ENCODE measurements at regions not wholly inside any gene's neighbourhood (a gene's known extent, or its start where the extent isn't known, plus 50 kb on each side); places are given as distances from the start of the nearest gene placed in this dataset.
"Not testable (repeated sequence)": the region's sequence is repeated elsewhere in the genome, so short reads cannot be mapped to it uniquely, and the experiment has no call there.

GRCh38 chr1:222060210-222060916 is 318.5 kb upstream of the DUSP10 start:
- DNase-seq, result no peak

- DNase-seq, result no peak
These were observed 316.4 kb upstream of the DUSP10 start for GRCh38 chr1:222058249-222058648.

GRCh38 chr1:222057162-222057561 is 315.3 kb upstream of the DUSP10 start:
- no peak for DNase-seq

- DNase-seq, result no peak
These were observed 312.5 kb upstream of the DUSP10 start for GRCh38 chr1:222054416-222054815.

- DNase-seq, result no peak
These were observed 312.0 kb upstream of the DUSP10 start for GRCh38 chr1:222053790-222054294.

GRCh38 chr1:222051311-222051710 is 309.4 kb upstream of the DUSP10 start:
- not testable (repeated sequence) for DNase-seq

- not testable (repeated sequence) for DNase-seq
These were observed 307.8 kb upstream of the DUSP10 start for GRCh38 chr1:222049661-222050060.

GRCh38 chr1:222049176-222049575 is 307.3 kb upstream of the DUSP10 start:
- no peak for DNase-seq

- no peak for DNase-seq
These were observed 306.3 kb upstream of the DUSP10 start for GRCh38 chr1:222048094-222048595.

GRCh38 chr1:222047366-222047765 is 305.5 kb upstream of the DUSP10 start:
- DNase-seq, result no peak

GRCh38 chr1:222046684-222047263 is 304.9 kb upstream of the DUSP10 start:
- DNase-seq, result no peak

- DNase-seq, result no peak
These were observed 303.9 kb upstream of the DUSP10 start for GRCh38 chr1:222045786-222046185.

GRCh38 chr1:222045236-222045635 is 303.3 kb upstream of the DUSP10 start:
- no peak for DNase-seq

- no peak for DNase-seq
These were observed 301.8 kb upstream of the DUSP10 start for GRCh38 chr1:222043444-222044292.

- DNase-seq, result no peak
These were observed 300.2 kb upstream of the DUSP10 start for GRCh38 chr1:222042120-222042519.

- DNase-seq, result no peak
These were observed 299.1 kb upstream of the DUSP10 start for GRCh38 chr1:222040955-222041354.

- DNase-seq, result no peak
These were observed 298.4 kb upstream of the DUSP10 start for GRCh38 chr1:222040121-222040805.

- no peak for DNase-seq
These were observed 297.1 kb upstream of the DUSP10 start for GRCh38 chr1:222038971-222039370.

GRCh38 chr1:222037720-222038119 is 295.8 kb upstream of the DUSP10 start:
- DNase-seq, result no peak

GRCh38 chr1:222034790-222035189 is 292.9 kb upstream of the DUSP10 start:
- DNase-seq, result no peak

GRCh38 chr1:222033450-222033849 is 291.6 kb upstream of the DUSP10 start:
- no peak for DNase-seq

GRCh38 chr1:222031318-222031717 is 289.4 kb upstream of the DUSP10 start:
- DNase-seq, result no peak

- DNase-seq, result no peak
These were observed 286.8 kb upstream of the DUSP10 start for GRCh38 chr1:222028676-222029075.
